ENCODE measurements at regions not wholly inside any gene's neighbourhood (a gene's known extent, or its start where the extent isn't known, plus 50 kb on each side); places are given as distances from the start of the nearest gene placed in this dataset.

- intact Hi-C loops (cut with DNase I; ENCODE audit: low total_unique reads) = no loop called here
- WGBS, 2 donors = 43 to 46% methylated on average over 1 of the region's 1 CpG
- H3K4me3 ChIP-seq (ENCODE audit: low read depth, poor library complexity, severe bottlenecking) = no peak overlapping the region
- TF ChIP-seq POLR2A (IDR thresholded peaks at IDR 0.05) = no peak
- no peak for TF ChIP-seq CTCF (IDR thresholded peaks at IDR 0.05)
- no peak for DNase-seq (ENCODE audit: low spot score in 2 of 2)
Observed at GRCh38 chr5:7978114-7978513, 109.2 kb downstream of the MTRR start.

- TF ChIP-seq CTCF (IDR thresholded peaks at IDR 0.05) (no peak), POLR2A (IDR thresholded peaks at IDR 0.05) (no peak)
- H3K4me3 ChIP-seq (ENCODE audit: low read depth, poor library complexity, severe bottlenecking) = no peak overlapping the region
- 65 to 71% methylated on average over 2 of the region's 2 CpGs for WGBS, 2 donors
- no peak for DNase-seq (ENCODE audit: low spot score in 2 of 2)
- intact Hi-C loops (cut with DNase I; ENCODE audit: low total_unique reads) = no loop called here
Observed at GRCh38 chr5:7978991-7979390, 110.0 kb downstream of the MTRR start.

- WGBS, 2 donors = 70 to 81% methylated on average over 1 of the region's 1 CpG
- no peak overlapping the region for H3K4me3 ChIP-seq (ENCODE audit: low read depth, poor library complexity, severe bottlenecking)
- intact Hi-C loops (cut with DNase I; ENCODE audit: low total_unique reads) = no loop called here
- TF ChIP-seq CTCF (IDR thresholded peaks at IDR 0.05) (no peak), POLR2A (IDR thresholded peaks at IDR 0.05) (no peak)
- DNase-seq (ENCODE audit: low spot score in 2 of 2) = no peak
Observed at GRCh38 chr5:7980881-7981280, 111.9 kb downstream of the MTRR start.

GRCh38 chr5:7983433-7983832 is 114.5 kb downstream of the MTRR start:
- no peak for DNase-seq (ENCODE audit: low spot score in 2 of 2)
- 89 to 95% methylated on average over 18 of the region's 18 CpGs for WGBS, 2 donors
- TF ChIP-seq CTCF (IDR thresholded peaks at IDR 0.05) = no peak
- TF ChIP-seq POLR2A (IDR thresholded peaks at IDR 0.05) = no peak
- intact Hi-C loops (cut with DNase I; ENCODE audit: low total_unique reads) = no loop called here
- no peak overlapping the region for H3K4me3 ChIP-seq (ENCODE audit: low read depth, poor library complexity, severe bottlenecking)

GRCh38 chr5:7991125-7991821 is 122.3 kb downstream of the MTRR start:
- intact Hi-C loops (cut with DNase I; ENCODE audit: low total_unique reads) = no loop called here
- DNase-seq (ENCODE audit: low spot score in 2 of 2) = no peak
- no peak overlapping the region for H3K4me3 ChIP-seq (ENCODE audit: low read depth, poor library complexity, severe bottlenecking)
- TF ChIP-seq CTCF (IDR thresholded peaks at IDR 0.05) = no peak
- TF ChIP-seq POLR2A (IDR thresholded peaks at IDR 0.05) = no peak
- 73 to 75% methylated on average over 7 of the region's 7 CpGs for WGBS, 2 donors

Data from lower leg skin (tissue), 4 donors.